DOHH2 (cell line): ENCODE measurements at regions not wholly inside any gene's neighbourhood (a gene's known extent, or its start where the extent isn't known, plus 50 kb on each side); places are given as distances from the start of the nearest gene placed in this dataset.

Experiments
- H3F3A ChIP-seq: fragments of 200-600 bp; sonication (generic), shearing (Covaris generic); 2 replicates; pipeline ENCODE4 v1.6.0; 2016; ENCODE audit warnings: antibody characterized with exemption, mild to moderate bottlenecking; ENCODE audit not compliant: control insufficient read depth, insufficient read depth
- H3K27ac ChIP-seq: fragments of 200-600 bp; sonication (generic); 2 replicates; pipeline ENCODE4 v1.5.1; 2014; ENCODE audit warnings: low read depth, mild to moderate bottlenecking, low read length, moderate library complexity
- H3K27me3 ChIP-seq: fragments of 200-600 bp; sonication (generic); 2 replicates; pipeline ENCODE4 v1.6.1; 2014; ENCODE audit warnings: mild to moderate bottlenecking, low read length, mixed read lengths; ENCODE audit not compliant: control insufficient read depth
- H3K36me3 ChIP-seq: fragments of 200-600 bp; sonication (generic); 2 replicates; pipeline ENCODE4 v1.6.1; 2014; ENCODE audit warnings: mild to moderate bottlenecking, low read length, moderate library complexity, mixed read lengths; ENCODE audit not compliant: control insufficient read depth
- H3K4me1 ChIP-seq: fragments of 200-600 bp; sonication (generic); 2 replicates; pipeline ENCODE4 v1.6.1; 2014; ENCODE audit warnings: mild to moderate bottlenecking, low read length, mixed read lengths; ENCODE audit not compliant: control insufficient read depth
- H3K4me2 ChIP-seq: fragments of 200-600 bp; sonication (generic); 2 replicates; pipeline ENCODE4 v1.6.0; 2014; ENCODE audit warnings: mild to moderate bottlenecking, low read length, moderate library complexity
- H3K4me3 ChIP-seq: fragments of 200-600 bp; sonication (generic); 2 replicates; pipeline ENCODE4 v1.5.1; 2014; ENCODE audit warnings: mild to moderate bottlenecking, low read length, mixed read lengths
- H3K79me2 ChIP-seq: fragments of 200-600 bp; sonication (generic); 2 replicates; pipeline ENCODE4 v1.6.1; 2014; ENCODE audit warnings: mild to moderate bottlenecking, low read length, mixed read lengths; ENCODE audit not compliant: control insufficient read depth
- H3K9me2 ChIP-seq: fragments of 200-600 bp; sonication (generic); replicated peaks from 2 replicates; pipeline ENCODE4 v1.6.1; 2014; ENCODE audit warnings: mild to moderate bottlenecking, low read length, mixed read lengths; ENCODE audit not compliant: control insufficient read depth
- H3K9me3 ChIP-seq: fragments of 200-600 bp; sonication (generic); 2 replicates; pipeline ENCODE4 v1.6.1; 2014; ENCODE audit warnings: antibody characterized with exemption, low read length, mixed read lengths; ENCODE audit not compliant: control insufficient read depth, insufficient read depth
- H4K20me1 ChIP-seq: fragments of 200-600 bp; sonication (generic); 2 replicates; pipeline ENCODE4 v1.6.0; 2014; ENCODE audit warnings: low read depth, mild to moderate bottlenecking, antibody characterized with exemption, low read length, moderate library complexity; ENCODE audit not compliant: control insufficient read depth, insufficient read depth
- CTCF ChIP-seq: fragments of 200-600 bp; sonication (generic); IDR thresholded peaks from one replicate; pipeline ENCODE4 v1.5.1; 2014; ENCODE audit warnings: antibody characterized with exemption, mild to moderate bottlenecking, low read depth, low read length; ENCODE audit not compliant: poor library complexity, severe bottlenecking
- EZH2phosphoT487 ChIP-seq: fragments of 200-600 bp; sonication (generic); IDR thresholded peaks from 2 replicates; pipeline ENCODE4 v1.6.1; 2017; ENCODE audit warnings: borderline replicate concordance, mild to moderate bottlenecking, antibody characterized with exemption, low read length, moderate library complexity, mixed read lengths

- TF ChIP-seq CTCF = no peak
- no peak for TF ChIP-seq EZH2phosphoT487
- H3K4me1 ChIP-seq = no peaks in the 10 kb centered on the region
- no peak overlapping the region for H3K4me2 ChIP-seq
Observed at GRCh38 chr12:105977652-105978051, 161.1 kb downstream of the NUAK1 start.

GRCh38 chr12:105978276-105978675, 160.5 kb downstream of the NUAK1 start:
- Histone ChIP-seq H3K4me2 (no peak overlapping the region), H3K36me3 (no peaks in the 10 kb centered on the region), H4K20me1 (no peaks in the 10 kb centered on the region), H3K9me3 (no peaks in the 10 kb centered on the region), H3K9me2 (no peaks in the 10 kb centered on the region), H3K4me3 (no peak overlapping the region), H3K27ac (no peak overlapping the region), H3K79me2 (no peaks in the 10 kb centered on the region), H3K27me3 (no peaks in the 10 kb centered on the region), H3F3A (no peaks in the 10 kb centered on the region), H3K4me1 (no peaks in the 10 kb centered on the region)
- TF ChIP-seq EZH2phosphoT487 (no peak), CTCF (no peak)

More at GRCh38 chr12:105977652-105978051, 161.1 kb downstream of the NUAK1 start:
- Histone ChIP-seq H3F3A (no peaks in the 10 kb centered on the region), H3K9me2 (no peaks in the 10 kb centered on the region), H3K27ac (no peak overlapping the region), H3K9me3 (no peaks in the 10 kb centered on the region), H3K4me3 (no peak overlapping the region), H3K79me2 (no peaks in the 10 kb centered on the region), H3K27me3 (no peaks in the 10 kb centered on the region), H4K20me1 (no peaks in the 10 kb centered on the region), H3K36me3 (no peaks in the 10 kb centered on the region)

- Histone ChIP-seq H3K4me2 (no peak overlapping the region), H3K36me3 (no peaks in the 10 kb centered on the region), H3K4me1 (no peaks in the 10 kb centered on the region), H3K27me3 (no peaks in the 10 kb centered on the region), H4K20me1 (no peaks in the 10 kb centered on the region), H3K79me2 (no peaks in the 10 kb centered on the region), H3K9me2 (no peaks in the 10 kb centered on the region), H3K9me3 (no peaks in the 10 kb centered on the region), H3K27ac (no peak overlapping the region), H3F3A (no peaks in the 10 kb centered on the region), H3K4me3 (no peak overlapping the region)
- TF ChIP-seq EZH2phosphoT487 (no peak), CTCF (no peak)
Observed at GRCh38 chr12:105978686-105979085, 160.1 kb downstream of the NUAK1 start.

- no peaks in the 10 kb centered on the region for H3K9me3 ChIP-seq
- TF ChIP-seq EZH2phosphoT487 = no peak
- no peak for TF ChIP-seq CTCF
Observed at GRCh38 chr12:105980085-105980484, 158.7 kb downstream of the NUAK1 start.

More at GRCh38 chr12:105980085-105980484, 158.7 kb downstream of the NUAK1 start:
- Histone ChIP-seq H3K36me3 (no peaks in the 10 kb centered on the region), H3K4me2 (no peak overlapping the region), H3K79me2 (no peaks in the 10 kb centered on the region), H4K20me1 (no peaks in the 10 kb centered on the region), H3K4me1 (no peaks in the 10 kb centered on the region), H3K4me3 (no peak overlapping the region), H3F3A (no peaks in the 10 kb centered on the region), H3K9me2 (no peaks in the 10 kb centered on the region), H3K27me3 (no peaks in the 10 kb centered on the region), H3K27ac (no peak overlapping the region)
